Osteoblast (primary cell): ENCODE measurements at regions not wholly inside any gene's neighbourhood (a gene's known extent, or its start where the extent isn't known, plus 50 kb on each side); places are given as distances from the start of the nearest gene placed in this dataset.

ENCODE experiments used
- DNase-seq: peaks from one replicate; pipeline ENCODE4 v3.0.0; 2011; ENCODE audit warnings: low spot score, mixed read lengths; ENCODE audit not compliant: insufficient read length; ENCODE audit errors: missing footprints
- H2AFZ ChIP-seq: 2 replicates; pipeline ENCODE4 v1.6.0; 2011; ENCODE audit warnings: mild to moderate bottlenecking, low read length
- H3K27ac ChIP-seq: 2 replicates; pipeline ENCODE4 v1.5.1; 2011; ENCODE audit warnings: mild to moderate bottlenecking, low read depth, low read length, moderate library complexity
- H3K27me3 ChIP-seq: 2 replicates; pipeline ENCODE4 v1.6.0; 2012; ENCODE audit warnings: mild to moderate bottlenecking, control low read depth, inconsistent platforms, low read length, moderate library complexity; ENCODE audit not compliant: insufficient read depth
- H3K36me3 ChIP-seq: 2 replicates; pipeline ENCODE4 v1.5.1; 2011; ENCODE audit warnings: mild to moderate bottlenecking, low read length, control low read depth, moderate library complexity; ENCODE audit not compliant: insufficient read depth
- H3K4me1 ChIP-seq: 2 replicates; pipeline ENCODE4 v1.5.1; 2011; ENCODE audit warnings: mild to moderate bottlenecking, low read length, control low read depth, moderate library complexity; ENCODE audit not compliant: insufficient read depth
- H3K4me2 ChIP-seq: 2 replicates; pipeline ENCODE4 v1.6.0; 2011; ENCODE audit warnings: mild to moderate bottlenecking, low read length; ENCODE audit not compliant: insufficient read depth
- H3K4me3 ChIP-seq: fragments of 200-600 bp; sonication (generic); 3 replicates; pipeline ENCODE4 v1.5.1; 2012; ENCODE audit warnings: mild to moderate bottlenecking, low read length, inconsistent platforms; ENCODE audit not compliant: insufficient read depth
- H3K79me2 ChIP-seq: 2 replicates; pipeline ENCODE4 v1.6.0; 2012; ENCODE audit warnings: mild to moderate bottlenecking, low read length, control low read depth, inconsistent platforms; ENCODE audit not compliant: insufficient read depth
- H3K9me3 ChIP-seq: 2 replicates; pipeline ENCODE4 v1.5.1; 2011; ENCODE audit warnings: low read depth, low read length, control low read depth
- H4K20me1 ChIP-seq: 2 replicates; pipeline ENCODE4 v1.6.0; 2012; ENCODE audit warnings: mild to moderate bottlenecking, low read length, control low read depth; ENCODE audit not compliant: insufficient read depth
- TF ChIP-seq, protein P1 (sequence below): IDR thresholded peaks from 2 replicates; pipeline ENCODE4 v1.5.1; 2011; ENCODE audit warnings: mild to moderate bottlenecking, low read depth, low read length, moderate library complexity; ENCODE audit errors: extremely low read depth

- no peaks in the 10 kb centered on the region for H3K27me3 ChIP-seq
- H3K4me3 ChIP-seq: no peak overlapping the region
- H3K9me3 ChIP-seq: peaks cover 2% of the 10 kb centered on the region
- no peak overlapping the region for H3K27ac ChIP-seq
- no peaks in the 10 kb centered on the region for H3K4me1 ChIP-seq
- DNase-seq: no peak
- no peaks in the 10 kb centered on the region for H3K79me2 ChIP-seq
- no peaks in the 10 kb centered on the region for H3K36me3 ChIP-seq
- H2AFZ ChIP-seq: no peak overlapping the region
- TF ChIP-seq, protein P1, sequence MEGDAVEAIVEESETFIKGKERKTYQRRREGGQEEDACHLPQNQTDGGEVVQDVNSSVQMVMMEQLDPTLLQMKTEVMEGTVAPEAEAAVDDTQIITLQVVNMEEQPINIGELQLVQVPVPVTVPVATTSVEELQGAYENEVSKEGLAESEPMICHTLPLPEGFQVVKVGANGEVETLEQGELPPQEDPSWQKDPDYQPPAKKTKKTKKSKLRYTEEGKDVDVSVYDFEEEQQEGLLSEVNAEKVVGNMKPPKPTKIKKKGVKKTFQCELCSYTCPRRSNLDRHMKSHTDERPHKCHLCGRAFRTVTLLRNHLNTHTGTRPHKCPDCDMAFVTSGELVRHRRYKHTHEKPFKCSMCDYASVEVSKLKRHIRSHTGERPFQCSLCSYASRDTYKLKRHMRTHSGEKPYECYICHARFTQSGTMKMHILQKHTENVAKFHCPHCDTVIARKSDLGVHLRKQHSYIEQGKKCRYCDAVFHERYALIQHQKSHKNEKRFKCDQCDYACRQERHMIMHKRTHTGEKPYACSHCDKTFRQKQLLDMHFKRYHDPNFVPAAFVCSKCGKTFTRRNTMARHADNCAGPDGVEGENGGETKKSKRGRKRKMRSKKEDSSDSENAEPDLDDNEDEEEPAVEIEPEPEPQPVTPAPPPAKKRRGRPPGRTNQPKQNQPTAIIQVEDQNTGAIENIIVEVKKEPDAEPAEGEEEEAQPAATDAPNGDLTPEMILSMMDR: no peak
- no peak overlapping the region for H3K4me2 ChIP-seq
- H4K20me1 ChIP-seq: no peaks in the 10 kb centered on the region
These were observed 180.9 kb downstream of the FGFR2 start for GRCh38 chr10:121417298-121417697.

DNA sequence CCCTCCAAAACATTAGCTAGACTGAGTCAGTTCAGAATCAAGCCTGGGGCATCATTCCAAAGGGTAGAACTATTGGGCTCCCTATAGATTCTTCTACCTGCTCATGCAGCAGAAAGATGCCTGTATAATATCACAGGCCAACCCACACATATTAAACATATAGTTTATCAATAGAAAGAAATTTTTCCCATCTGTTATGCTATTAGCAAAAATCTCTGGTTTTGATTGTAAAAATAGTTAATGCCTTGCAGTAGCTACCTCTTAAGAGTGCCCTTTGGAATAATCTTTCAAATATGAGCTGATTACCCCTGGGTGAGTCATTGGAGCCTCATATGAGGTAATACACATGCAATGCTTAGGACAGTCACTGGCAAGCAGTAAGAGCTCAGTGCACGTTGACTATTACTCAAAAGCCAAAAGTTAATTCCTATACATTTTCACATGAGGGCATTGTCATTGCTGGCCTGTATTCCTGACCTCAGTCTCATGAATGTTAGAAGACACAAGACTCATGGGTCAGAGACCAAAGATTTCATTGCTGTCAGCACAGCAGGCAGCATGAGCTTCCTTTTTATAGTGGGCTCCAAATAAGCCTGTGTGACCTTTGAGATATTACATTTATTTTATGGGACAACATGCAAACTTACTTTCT is 180.0 kb downstream of the FGFR2 start:
- Histone ChIP-seq H3K4me1 (no peaks in the 10 kb centered on the region), H3K9me3 (peaks cover 2% of the 10 kb centered on the region), H3K4me3 (no peak overlapping the region), H3K27ac (no peak overlapping the region), H2AFZ (no peak overlapping the region), H3K79me2 (no peaks in the 10 kb centered on the region), H4K20me1 (no peaks in the 10 kb centered on the region), H3K4me2 (no peak overlapping the region), H3K36me3 (no peaks in the 10 kb centered on the region), H3K27me3 (no peaks in the 10 kb centered on the region)
- DNase-seq: no peak
- TF ChIP-seq, protein P1: no peak

- H3K4me1 ChIP-seq: no peaks in the 10 kb centered on the region
- H3K79me2 ChIP-seq: no peaks in the 10 kb centered on the region
- H3K4me3 ChIP-seq: no peak overlapping the region
- H3K27me3 ChIP-seq: no peaks in the 10 kb centered on the region
- no peaks in the 10 kb centered on the region for H3K36me3 ChIP-seq
- H4K20me1 ChIP-seq: no peaks in the 10 kb centered on the region
- peaks cover under 1% of the 10 kb centered on the region for H3K9me3 ChIP-seq
- no peak overlapping the region for H3K4me2 ChIP-seq
- TF ChIP-seq, protein P1: no peak
- H3K27ac ChIP-seq: no peak overlapping the region
- H2AFZ ChIP-seq: no peak overlapping the region
- no peak for DNase-seq
These were observed 178.2 kb downstream of the FGFR2 start for GRCh38 chr10:121420006-121420405.

DNA sequence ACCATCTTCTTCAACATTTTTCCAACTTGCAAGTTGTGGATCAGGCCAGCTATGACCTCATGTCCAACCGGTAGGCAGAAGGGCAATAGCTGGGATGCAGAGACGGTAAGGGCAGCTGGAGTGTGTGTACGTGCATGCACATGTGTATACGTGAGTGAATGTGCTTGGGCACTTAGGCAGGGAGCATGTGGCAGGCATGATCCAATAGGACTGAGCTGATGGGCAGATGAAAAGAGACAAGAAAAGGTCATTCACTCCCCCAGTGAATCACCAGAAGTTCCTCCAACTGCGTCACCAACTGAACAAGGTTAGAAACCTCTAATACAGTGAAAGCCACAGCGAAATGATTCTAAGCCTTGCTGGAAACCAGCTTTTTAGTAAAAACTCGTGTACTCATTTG is 176.1 kb downstream of the FGFR2 start:
- Histone ChIP-seq H3K4me3 (no peak overlapping the region), H2AFZ (no peak overlapping the region), H3K4me2 (no peak overlapping the region), H3K36me3 (no peaks in the 10 kb centered on the region), H3K79me2 (no peaks in the 10 kb centered on the region), H3K9me3 (no peaks in the 10 kb centered on the region), H3K27me3 (no peaks in the 10 kb centered on the region), H3K4me1 (no peaks in the 10 kb centered on the region), H3K27ac (no peak overlapping the region), H4K20me1 (no peaks in the 10 kb centered on the region)
- no peak for DNase-seq
- TF ChIP-seq, protein P1: no peak
